ENCODE measurements at regions not wholly inside any gene's neighbourhood (a gene's known extent, or its start where the extent isn't known, plus 50 kb on each side); places are given as distances from the start of the nearest gene placed in this dataset.

DNA sequence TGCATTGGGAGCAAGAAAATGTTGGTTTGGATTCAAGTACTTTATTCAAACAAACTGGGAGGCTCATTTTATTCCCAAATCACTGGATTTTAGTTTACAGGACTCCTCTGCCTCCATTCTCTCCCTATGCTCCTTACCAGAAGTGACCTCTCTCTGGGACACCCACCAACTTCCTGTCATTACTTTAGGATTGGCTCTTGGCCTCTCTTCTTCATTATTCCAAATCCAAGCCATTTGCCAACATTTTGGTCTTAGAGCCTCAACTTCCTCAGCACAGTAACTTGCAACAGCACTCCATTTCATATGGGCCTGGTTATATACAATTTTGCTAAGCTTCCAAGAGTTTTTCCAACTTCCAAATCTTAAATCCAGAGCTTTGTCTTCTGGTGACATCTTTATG is 432.1 kb downstream of the NR2F2 start:
- TF ChIP-seq, protein P1, sequence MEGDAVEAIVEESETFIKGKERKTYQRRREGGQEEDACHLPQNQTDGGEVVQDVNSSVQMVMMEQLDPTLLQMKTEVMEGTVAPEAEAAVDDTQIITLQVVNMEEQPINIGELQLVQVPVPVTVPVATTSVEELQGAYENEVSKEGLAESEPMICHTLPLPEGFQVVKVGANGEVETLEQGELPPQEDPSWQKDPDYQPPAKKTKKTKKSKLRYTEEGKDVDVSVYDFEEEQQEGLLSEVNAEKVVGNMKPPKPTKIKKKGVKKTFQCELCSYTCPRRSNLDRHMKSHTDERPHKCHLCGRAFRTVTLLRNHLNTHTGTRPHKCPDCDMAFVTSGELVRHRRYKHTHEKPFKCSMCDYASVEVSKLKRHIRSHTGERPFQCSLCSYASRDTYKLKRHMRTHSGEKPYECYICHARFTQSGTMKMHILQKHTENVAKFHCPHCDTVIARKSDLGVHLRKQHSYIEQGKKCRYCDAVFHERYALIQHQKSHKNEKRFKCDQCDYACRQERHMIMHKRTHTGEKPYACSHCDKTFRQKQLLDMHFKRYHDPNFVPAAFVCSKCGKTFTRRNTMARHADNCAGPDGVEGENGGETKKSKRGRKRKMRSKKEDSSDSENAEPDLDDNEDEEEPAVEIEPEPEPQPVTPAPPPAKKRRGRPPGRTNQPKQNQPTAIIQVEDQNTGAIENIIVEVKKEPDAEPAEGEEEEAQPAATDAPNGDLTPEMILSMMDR (IDR thresholded peaks at IDR 0.05): no peak

GRCh38 chr15:96764501-96764900 is 434.0 kb downstream of the NR2F2 start:
- TF ChIP-seq, protein P1 (IDR thresholded peaks at IDR 0.05): no peak

DNA sequence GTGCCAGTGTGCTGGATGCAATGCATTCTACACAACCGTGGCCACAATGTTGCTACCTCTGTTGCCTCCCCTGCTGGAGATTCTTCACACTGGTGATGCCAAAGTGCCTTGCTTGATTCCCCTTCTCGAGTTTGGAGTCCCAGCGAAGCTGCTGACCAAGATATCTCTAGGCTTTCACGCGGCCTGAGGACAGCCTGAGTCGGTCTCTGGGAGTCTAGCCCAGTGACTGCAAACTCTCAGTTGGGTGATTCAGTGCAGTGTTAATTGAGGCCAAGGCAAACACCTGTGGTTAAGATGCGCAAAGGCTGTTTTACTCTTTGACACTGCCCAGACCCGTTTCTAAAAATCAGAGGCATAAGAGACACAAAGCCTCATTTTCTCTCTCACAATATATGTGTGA is 434.4 kb downstream of the NR2F2 start:
- TF ChIP-seq, protein P1 (IDR thresholded peaks at IDR 0.05): no peak

DNA sequence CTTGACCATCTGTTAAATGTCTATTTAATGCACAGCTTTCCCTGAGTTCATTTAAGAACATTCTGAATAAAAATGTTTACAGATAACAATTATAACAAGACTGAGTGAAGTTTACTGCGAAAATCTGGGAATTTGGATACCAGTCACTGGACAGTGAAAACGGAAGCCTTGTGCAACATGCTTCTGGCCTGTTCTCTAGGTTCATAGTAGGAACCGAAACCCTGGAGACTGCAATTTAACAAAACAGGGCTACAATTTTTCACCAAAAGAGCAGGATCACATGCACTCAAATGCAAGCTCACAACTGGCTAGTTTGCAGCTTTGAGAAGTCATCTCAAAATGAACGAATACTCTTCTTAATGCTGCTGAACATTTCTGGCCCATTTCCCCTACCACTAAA is 435.9 kb downstream of the NR2F2 start:
- TF ChIP-seq, protein P1 (IDR thresholded peaks at IDR 0.05): no peak

GRCh38 chr15:96767703-96768434 is 437.4 kb downstream of the NR2F2 start:
- TF ChIP-seq, protein P1 (IDR thresholded peaks at IDR 0.05): no peak

- TF ChIP-seq, protein P1 (IDR thresholded peaks at IDR 0.05): no peak
Observed at GRCh38 chr15:96768435-96768789, 437.9 kb downstream of the NR2F2 start.

- TF ChIP-seq, protein P1 (IDR thresholded peaks at IDR 0.05): no peak
Observed at GRCh38 chr15:96771035-96771434, 440.5 kb downstream of the NR2F2 start.

DNA sequence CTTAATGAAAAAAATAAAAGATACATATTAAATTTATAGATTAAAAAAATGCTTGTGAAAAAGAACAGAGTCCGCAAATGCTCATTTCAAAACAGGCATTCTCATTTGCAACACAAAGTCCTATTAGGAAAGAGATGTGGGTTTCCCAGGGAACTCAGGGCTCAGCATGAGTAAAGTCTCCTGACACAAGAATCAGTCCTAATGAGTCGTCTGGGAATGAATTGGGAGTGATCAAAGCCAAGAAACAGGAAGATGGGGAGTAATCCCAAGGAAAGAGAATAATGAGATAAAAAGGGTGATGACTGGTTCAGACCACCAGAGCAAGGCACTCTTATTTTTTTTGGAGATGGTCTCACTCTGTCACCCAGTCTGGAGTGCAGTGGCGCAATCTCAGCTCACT is 443.7 kb downstream of the NR2F2 start:
- TF ChIP-seq, protein P1 (IDR thresholded peaks at IDR 0.05): no peak

Data from LNCAP (cell line).